HG02798 (cell line): ENCODE measurements at regions not wholly inside any gene's neighbourhood (a gene's known extent, or its start where the extent isn't known, plus 50 kb on each side); places are given as distances from the start of the nearest gene placed in this dataset.
"Not testable (repeated sequence)": the region's sequence is repeated elsewhere in the genome, so short reads cannot be mapped to it uniquely, and the experiment has no call there.

Experiments used
- ATAC-seq: cut with Tn5 transposase; IDR thresholded peaks from one replicate; pipeline ENCODE4 v1.9.1; 2021; ENCODE audit warnings: mild to moderate bottlenecking; ENCODE audit not compliant: unreplicated experiment, poor library complexity

- no peak for ATAC-seq
Observed at GRCh38 chr3:110420158-110420641, 651.4 kb upstream of the NECTIN3 start.

GRCh38 chr3:110423276-110423675, 648.3 kb upstream of the NECTIN3 start:
- ATAC-seq: no peak

- no peak for ATAC-seq
Observed at GRCh38 chr3:110430146-110430545, 641.5 kb upstream of the NECTIN3 start.

DNA sequence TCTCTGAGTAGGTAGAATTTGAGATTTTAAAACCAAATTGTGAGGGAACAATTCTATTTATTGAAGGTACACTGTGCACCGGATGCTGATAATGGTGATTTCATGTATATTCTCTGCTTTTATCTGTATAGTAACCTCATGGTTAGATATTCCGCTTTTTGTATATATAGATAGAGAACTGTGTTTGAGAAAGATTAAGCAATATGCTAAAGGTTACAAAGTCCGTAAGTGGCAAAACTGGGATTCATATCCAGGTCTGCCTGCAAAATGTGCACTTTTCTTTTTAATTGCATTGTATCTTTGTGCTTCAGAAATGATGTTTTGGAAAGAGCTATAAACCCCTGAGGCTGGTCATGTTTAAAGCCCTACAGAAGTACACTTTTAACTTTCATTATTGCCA, 635.4 kb upstream of the NECTIN3 start:
- no peak for ATAC-seq

GRCh38 chr3:110440066-110440653, 631.5 kb upstream of the NECTIN3 start:
- not testable (repeated sequence) for ATAC-seq

DNA sequence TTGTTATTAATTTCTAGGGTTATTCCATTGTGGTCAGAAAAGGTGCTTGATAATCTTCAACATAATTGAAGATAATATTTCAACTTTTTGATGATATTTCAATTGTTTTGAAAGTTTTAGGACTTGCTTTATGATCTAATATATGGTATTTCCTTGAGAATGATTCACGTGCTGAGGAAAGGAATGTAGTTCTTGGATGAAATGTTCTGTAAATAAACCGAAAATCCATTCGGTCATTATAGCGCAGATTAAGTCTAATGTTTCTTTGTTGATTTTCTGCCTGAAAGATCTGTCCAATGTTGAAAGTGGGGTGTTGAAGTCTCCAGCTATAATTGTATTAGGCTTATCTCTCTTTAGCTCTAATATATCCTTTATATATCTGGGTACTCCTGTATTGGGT, 617.5 kb upstream of the NECTIN3 start:
- ATAC-seq: no peak

DNA sequence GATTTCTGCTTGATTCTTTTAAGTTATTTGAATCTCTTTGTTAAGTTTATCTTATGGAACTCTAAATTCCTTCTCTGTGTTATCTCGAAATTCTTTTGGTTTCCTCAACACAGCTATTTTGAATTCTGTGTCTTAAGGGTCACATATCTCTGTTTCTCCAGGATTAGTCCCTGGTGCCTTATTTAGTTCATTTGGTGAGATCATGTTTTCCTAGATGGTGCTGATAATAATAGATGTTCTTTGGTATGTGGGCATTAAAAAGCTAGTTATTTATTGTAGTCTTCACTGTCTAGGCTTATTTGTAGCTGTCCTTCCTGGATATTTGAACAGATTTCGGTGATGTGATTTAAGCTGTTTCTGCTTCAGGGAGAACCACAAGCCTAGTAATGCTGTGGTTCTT, 615.6 kb upstream of the NECTIN3 start:
- ATAC-seq: no peak

DNA sequence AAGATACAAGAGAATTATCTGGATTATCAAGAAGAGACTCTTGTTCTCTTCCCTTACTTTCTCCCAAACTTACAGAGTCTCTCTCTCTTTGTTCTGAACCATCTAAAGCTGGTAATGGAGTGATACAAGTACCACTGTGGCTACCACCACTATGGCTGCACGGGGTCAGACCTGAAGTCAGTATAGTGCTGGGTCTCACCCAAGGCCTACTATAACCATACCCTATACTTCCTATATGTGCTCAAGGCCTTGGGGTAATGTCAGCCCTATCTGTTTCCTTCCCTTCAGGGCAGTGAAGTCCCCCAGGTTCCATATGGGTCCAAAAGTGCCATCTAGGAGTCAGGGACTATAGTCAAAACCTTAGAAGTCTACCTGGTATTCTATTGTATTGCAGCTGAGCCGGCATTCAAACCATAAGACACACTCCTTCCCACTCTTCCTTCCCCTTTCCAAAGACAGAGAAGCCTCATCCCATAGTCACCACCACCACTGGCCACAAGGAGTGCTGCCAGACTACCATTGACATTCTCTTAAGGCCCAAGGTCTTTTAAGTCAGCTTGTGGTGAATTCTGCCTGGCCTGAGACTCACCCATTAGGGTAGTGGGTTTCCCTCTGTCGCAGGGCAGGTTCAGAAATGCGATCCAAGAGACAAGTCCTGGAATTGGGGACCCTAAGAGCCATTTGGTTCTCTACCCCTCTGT, 615.0 kb upstream of the NECTIN3 start:
- no peak for ATAC-seq

GRCh38 chr3:110457508-110457907, 614.1 kb upstream of the NECTIN3 start:
- no peak for ATAC-seq

DNA sequence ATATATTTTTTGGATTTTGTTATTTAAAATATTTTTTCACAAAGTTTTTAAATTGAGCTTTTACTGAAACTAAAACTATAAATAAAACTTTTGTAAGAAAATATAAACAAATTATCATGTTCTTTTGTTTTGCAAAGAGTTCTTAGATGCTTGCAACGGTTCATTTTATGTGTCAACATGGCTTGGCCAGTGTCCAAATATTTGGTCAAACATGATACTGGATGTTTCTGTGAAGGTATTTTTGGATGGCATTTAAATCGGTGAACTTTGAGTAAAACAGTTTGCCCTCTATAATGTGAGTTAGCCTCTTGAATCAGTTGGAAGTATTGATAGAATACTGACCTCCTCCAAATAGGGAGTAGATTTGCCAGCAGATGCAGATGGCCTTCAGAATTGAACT, 612.6 kb upstream of the NECTIN3 start:
- no peak for ATAC-seq

GRCh38 chr3:110470310-110470709, 601.3 kb upstream of the NECTIN3 start:
- no peak for ATAC-seq

GRCh38 chr3:110473405-110473804, 598.2 kb upstream of the NECTIN3 start:
- no peak for ATAC-seq

DNA sequence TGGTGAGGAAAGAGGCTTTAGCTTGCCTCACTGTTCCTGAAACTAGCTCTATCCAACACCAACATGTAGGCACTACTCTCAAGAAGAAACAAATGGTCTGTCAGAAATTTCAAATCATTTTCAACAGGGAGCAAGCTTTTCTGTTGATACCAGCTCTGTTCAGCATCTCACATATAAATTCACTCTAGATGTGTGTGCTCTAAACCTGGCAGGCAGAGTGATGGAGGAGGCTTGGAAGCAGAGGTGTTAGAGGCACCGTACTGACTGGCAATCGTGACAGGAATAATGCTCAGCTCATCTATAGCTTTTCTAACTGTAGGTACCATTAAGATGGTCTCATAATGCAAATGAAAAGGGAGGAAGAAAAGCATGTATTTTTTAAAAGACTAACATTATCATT, 597.2 kb upstream of the NECTIN3 start:
- no peak for ATAC-seq

DNA sequence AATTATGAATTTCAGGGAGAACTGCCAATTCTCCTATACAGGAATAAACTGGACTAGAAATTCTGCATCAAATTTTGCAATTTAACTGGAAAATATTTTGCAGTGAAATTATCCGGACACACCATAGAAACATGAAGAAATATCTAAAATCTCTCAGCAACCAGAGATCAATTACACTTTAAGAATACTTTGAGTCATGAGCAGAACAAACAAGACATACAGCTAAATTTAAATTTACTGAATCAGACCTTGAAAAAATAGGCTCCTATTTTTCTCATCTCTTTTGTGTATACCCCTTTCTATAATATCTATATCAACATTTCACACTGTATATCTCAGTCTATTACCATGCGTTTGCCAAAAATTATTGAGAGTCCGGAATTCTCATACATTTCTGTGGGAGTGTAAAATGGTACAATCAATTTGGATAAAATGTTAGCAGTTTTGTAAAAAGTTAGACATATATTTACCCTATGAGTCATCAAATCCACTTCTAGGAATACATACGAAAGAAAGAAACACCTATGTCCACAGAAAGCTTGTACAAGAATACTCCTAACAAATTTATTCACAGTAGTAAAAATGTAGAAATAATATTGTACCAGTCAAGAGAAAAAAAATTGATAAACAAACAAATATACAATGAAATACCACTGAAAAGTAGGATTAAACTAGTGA, 593.1 kb upstream of the NECTIN3 start:
- ATAC-seq: no peak

GRCh38 chr3:110479731-110480130, 591.9 kb upstream of the NECTIN3 start:
- no peak for ATAC-seq

- no peak for ATAC-seq
Observed at GRCh38 chr3:110485389-110485788, 586.2 kb upstream of the NECTIN3 start.

GRCh38 chr3:110487840-110488239, 583.8 kb upstream of the NECTIN3 start:
- no peak for ATAC-seq

- no peak for ATAC-seq
Observed at GRCh38 chr3:110491413-110491812, 580.2 kb upstream of the NECTIN3 start.

GRCh38 chr3:110492876-110493275, 578.7 kb upstream of the NECTIN3 start:
- ATAC-seq: no peak

- peak; percentile 61 for ATAC-seq
Observed at GRCh38 chr3:110493438-110494092, 578.1 kb upstream of the NECTIN3 start.

DNA sequence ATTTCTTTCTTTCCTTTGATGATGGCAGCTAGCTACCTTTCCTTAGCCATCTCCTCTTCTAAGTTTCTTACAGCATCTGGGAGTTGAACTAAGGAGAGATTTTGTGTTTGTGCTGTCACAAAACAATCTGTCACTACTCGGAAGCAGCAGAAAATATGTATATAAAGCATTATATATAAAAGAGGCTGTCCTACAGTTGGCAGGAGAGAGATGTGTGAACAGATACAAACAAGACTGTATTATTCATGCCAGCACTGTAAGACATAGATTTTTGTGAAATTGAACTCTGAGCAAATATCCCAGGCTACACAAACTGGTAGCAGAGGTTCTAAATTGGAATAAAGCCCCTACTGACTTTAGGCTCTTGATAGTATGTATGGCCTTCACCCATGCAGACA, 577.5 kb upstream of the NECTIN3 start:
- ATAC-seq: no peak
